ENCODE measurements at regions not wholly inside any gene's neighbourhood (a gene's known extent, or its start where the extent isn't known, plus 50 kb on each side); places are given as distances from the start of the nearest gene placed in this dataset.

- no peak for DNase-seq (ENCODE audit: low read depth)
- TF ChIP-seq, protein P1, sequence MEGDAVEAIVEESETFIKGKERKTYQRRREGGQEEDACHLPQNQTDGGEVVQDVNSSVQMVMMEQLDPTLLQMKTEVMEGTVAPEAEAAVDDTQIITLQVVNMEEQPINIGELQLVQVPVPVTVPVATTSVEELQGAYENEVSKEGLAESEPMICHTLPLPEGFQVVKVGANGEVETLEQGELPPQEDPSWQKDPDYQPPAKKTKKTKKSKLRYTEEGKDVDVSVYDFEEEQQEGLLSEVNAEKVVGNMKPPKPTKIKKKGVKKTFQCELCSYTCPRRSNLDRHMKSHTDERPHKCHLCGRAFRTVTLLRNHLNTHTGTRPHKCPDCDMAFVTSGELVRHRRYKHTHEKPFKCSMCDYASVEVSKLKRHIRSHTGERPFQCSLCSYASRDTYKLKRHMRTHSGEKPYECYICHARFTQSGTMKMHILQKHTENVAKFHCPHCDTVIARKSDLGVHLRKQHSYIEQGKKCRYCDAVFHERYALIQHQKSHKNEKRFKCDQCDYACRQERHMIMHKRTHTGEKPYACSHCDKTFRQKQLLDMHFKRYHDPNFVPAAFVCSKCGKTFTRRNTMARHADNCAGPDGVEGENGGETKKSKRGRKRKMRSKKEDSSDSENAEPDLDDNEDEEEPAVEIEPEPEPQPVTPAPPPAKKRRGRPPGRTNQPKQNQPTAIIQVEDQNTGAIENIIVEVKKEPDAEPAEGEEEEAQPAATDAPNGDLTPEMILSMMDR (IDR thresholded peaks at IDR 0.05; ENCODE audit: low read depth, low read length, missing control alignments): no peak
- H3K4me3 ChIP-seq (ENCODE audit: low read depth, low read length): no peak overlapping the region
These were observed 301.1 kb upstream of the SASH1 start for GRCh38 chr6:148041546-148041945.

DNA sequence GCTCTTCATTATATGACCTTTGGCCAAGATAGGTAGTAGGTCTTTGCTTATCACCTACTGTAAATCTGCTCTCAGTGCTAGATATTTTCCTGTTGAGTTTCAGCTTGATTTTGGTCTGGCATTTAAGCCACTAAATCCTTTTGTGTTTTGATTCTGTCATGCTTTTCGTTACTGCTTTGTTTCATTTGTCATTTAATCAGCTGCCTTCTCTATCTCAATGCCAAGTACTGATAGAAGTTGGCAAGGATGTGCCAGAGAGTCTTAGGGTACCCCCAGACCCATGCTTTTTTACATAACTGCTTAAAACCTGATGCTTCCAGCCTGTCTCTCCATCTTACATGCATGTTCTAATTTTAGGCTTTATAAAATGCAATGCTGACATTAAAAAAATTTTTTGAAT, 300.1 kb upstream of the SASH1 start:
- no peak for DNase-seq (ENCODE audit: low read depth)
- no peak overlapping the region for H3K4me3 ChIP-seq (ENCODE audit: low read depth, low read length)

GRCh38 chr6:148044261-148044751, 298.3 kb upstream of the SASH1 start:
- TF ChIP-seq, protein P1 (IDR thresholded peaks at IDR 0.05; ENCODE audit: low read depth, low read length, missing control alignments): no peak
- no peak for DNase-seq (ENCODE audit: low read depth)

More for the DNA sequence above, 300.1 kb upstream of the SASH1 start:
- TF ChIP-seq, protein P1 (IDR thresholded peaks at IDR 0.05; ENCODE audit: low read depth, low read length, missing control alignments): no peak

DNA sequence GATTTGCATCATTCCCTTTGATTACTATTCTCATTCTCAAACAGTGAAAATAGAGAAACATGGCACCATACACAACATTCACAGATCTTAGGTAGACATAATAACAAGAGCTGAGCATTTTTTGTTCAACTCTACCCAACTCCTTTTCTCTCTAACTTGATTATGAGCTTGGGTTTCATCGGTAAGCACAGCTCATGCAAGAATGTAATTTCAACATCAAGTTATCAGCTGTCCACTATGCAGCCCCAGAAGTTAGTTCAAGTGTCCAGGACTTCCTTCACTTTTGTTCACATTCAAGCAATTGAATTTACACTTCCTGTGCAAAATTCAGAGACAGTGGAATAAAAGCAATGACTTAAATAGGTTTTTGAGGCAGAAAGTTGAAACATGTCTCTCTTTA, 297.7 kb upstream of the SASH1 start:
- DNase-seq (ENCODE audit: low read depth): no peak
- no peak overlapping the region for H3K4me3 ChIP-seq (ENCODE audit: low read depth, low read length)
- TF ChIP-seq, protein P1 (IDR thresholded peaks at IDR 0.05; ENCODE audit: low read depth, low read length, missing control alignments): no peak

More at GRCh38 chr6:148044261-148044751, 298.3 kb upstream of the SASH1 start:
- H3K4me3 ChIP-seq (ENCODE audit: low read depth, low read length): no peak overlapping the region

DNA sequence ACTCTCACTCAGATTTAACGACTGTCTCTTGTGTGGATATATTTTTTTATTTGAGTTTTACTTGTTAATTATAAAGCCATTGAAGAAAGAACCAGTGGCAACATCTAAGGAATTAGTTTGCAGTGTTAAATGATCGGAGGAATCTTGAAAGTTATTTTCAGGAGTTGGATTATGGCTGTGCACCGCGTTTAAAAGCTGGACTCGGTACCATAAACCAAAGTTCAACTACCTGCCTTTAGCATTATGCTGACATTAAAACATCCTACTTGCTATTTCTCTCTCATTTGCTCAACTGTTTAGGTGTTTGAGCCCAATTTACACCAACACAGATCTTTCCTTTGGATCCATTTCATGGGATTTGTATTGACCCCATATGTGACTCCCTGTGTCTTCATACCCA, 289.4 kb upstream of the SASH1 start:
- TF ChIP-seq, protein P1 (IDR thresholded peaks at IDR 0.05; ENCODE audit: low read depth, low read length, missing control alignments): no peak

DNA sequence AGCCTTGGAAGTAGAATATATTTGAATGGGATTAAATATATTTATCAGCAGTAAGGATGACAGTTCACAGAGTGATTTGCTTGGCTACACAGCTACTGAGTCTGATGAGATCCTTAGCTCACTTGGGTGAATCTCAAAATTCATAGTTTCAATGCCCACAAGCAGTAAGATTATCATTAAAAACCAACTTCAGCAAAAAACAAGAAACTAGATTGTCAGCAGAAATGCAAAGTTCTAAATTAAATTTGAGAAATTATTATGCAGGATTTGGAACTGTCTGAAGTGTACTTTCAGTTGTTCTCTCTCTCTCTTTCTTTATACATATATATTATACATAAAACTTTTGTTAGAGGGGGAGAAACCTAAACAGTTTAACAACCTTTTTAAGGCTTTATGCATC, 288.8 kb upstream of the SASH1 start:
- H3K4me3 ChIP-seq (ENCODE audit: low read depth, low read length): no peak overlapping the region
- TF ChIP-seq, protein P1 (IDR thresholded peaks at IDR 0.05; ENCODE audit: low read depth, low read length, missing control alignments): no peak
- no peak for DNase-seq (ENCODE audit: low read depth)

More for the DNA sequence above, 289.4 kb upstream of the SASH1 start:
- DNase-seq (ENCODE audit: low read depth): no peak
- H3K4me3 ChIP-seq (ENCODE audit: low read depth, low read length): no peak overlapping the region

DNA sequence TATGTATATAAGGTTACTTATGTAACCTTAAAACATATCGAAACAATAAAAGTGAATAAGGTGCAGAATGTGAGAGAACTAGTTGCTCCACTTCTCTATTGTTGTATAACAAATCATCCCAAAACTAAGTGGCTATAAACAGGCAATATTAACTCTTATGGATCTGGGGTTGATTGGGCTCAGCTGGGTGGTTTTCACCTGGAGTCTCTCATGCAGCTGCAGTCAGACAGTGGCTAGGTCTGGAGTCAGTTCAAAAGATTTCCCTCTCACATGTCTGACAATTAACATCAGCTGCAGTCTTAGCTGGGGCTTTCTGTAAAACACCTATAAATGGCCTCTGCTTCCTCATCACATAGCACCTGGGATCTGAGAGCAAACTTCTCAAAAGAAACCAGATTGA, 288.4 kb upstream of the SASH1 start:
- no peak for DNase-seq (ENCODE audit: low read depth)
- TF ChIP-seq, protein P1 (IDR thresholded peaks at IDR 0.05; ENCODE audit: low read depth, low read length, missing control alignments): no peak
- H3K4me3 ChIP-seq (ENCODE audit: low read depth, low read length): no peak overlapping the region

Measured in GM12864 (cell line).